Mesenchymal stem cell (in vitro differentiated cells and primary cell): ENCODE measurements at regions not wholly inside any gene's neighbourhood (a gene's known extent, or its start where the extent isn't known, plus 50 kb on each side); places are given as distances from the start of the nearest gene placed in this dataset.

Experiments
- DNase-seq: peaks from one replicate; pipeline ENCODE4 v3.0.0-alpha.2; 2013
- H2AFZ ChIP-seq: one replicate; pipeline ENCODE4 v1.6.1; 2013; ENCODE audit warnings: low read depth, mild to moderate bottlenecking, control low read depth, inconsistent platforms, low read length, moderate library complexity
- H2AK5ac ChIP-seq: 2 replicates; pipeline ENCODE4 v1.6.1; 2013; ENCODE audit warnings: low read length, moderate library complexity, mild to moderate bottlenecking, inconsistent platforms; ENCODE audit not compliant: severe bottlenecking
- H2BK120ac ChIP-seq: one replicate; pipeline ENCODE4 v1.6.1; 2013; ENCODE audit warnings: low read depth, mild to moderate bottlenecking, inconsistent platforms, low read length, moderate library complexity
- H2BK12ac ChIP-seq, 2 experiments: one replicate each; pipeline ENCODE4 v1.6.1; 2013; ENCODE audit warnings: inconsistent platforms in 2 of 2, low read length in 2 of 2, mild to moderate bottlenecking in 2 of 2, moderate library complexity in 2 of 2, control low read depth in 1 of 2
- H2BK15ac ChIP-seq: one replicate; pipeline ENCODE4 v1.6.1; 2013; ENCODE audit warnings: mild to moderate bottlenecking, low read depth, inconsistent platforms; ENCODE audit not compliant: poor library complexity, severe bottlenecking
- H2BK5ac ChIP-seq: 2 replicates; pipeline ENCODE4 v1.6.1; 2013; ENCODE audit warnings: low read depth, mild to moderate bottlenecking, low read length, control low read depth, inconsistent platforms; ENCODE audit not compliant: poor library complexity, severe bottlenecking
- H3K14ac ChIP-seq, 2 experiments: one replicate each; pipeline ENCODE4 v1.6.1; 2013; ENCODE audit warnings: inconsistent platforms in 2 of 2, low read length in 2 of 2, control low read depth in 1 of 2, mild to moderate bottlenecking in 1 of 2, moderate library complexity in 1 of 2
- H3K18ac ChIP-seq, 2 experiments: one replicate each; pipeline ENCODE4 v1.6.1; 2013; ENCODE audit warnings: inconsistent platforms in 2 of 2, low read length in 2 of 2, control low read depth in 1 of 2, low read depth in 1 of 2, mild to moderate bottlenecking in 1 of 2
- H3K23ac ChIP-seq, 2 experiments: one replicate each; pipeline ENCODE4 v1.6.1; 2013; ENCODE audit warnings: inconsistent platforms in 2 of 2, low read length in 2 of 2, mild to moderate bottlenecking in 2 of 2, moderate library complexity in 2 of 2, control low read depth in 1 of 2
- H3K27ac ChIP-seq: 2 replicates; pipeline ENCODE4 v1.5.1; 2013; ENCODE audit warnings: mild to moderate bottlenecking, moderate library complexity, low read length, control low read depth, inconsistent platforms; ENCODE audit not compliant: poor library complexity, severe bottlenecking
- H3K27me3 ChIP-seq, 2 experiments: 2 replicates each; pipeline versions ENCODE4 v1.6.1 to v1.7.0; 2013; ENCODE audit warnings: low read length in 2 of 2, mild to moderate bottlenecking in 2 of 2, moderate library complexity in 2 of 2, control low read depth in 1 of 2, inconsistent platforms in 1 of 2; ENCODE audit not compliant: control insufficient read depth in 1 of 2, insufficient read depth in 1 of 2
- H3K36me3 ChIP-seq, 2 experiments: 2 replicates each; pipeline versions ENCODE4 v1.6.1 to v1.7.0; 2013; ENCODE audit warnings: low read length in 2 of 2, control low read depth in 1 of 2, inconsistent platforms in 1 of 2, low read depth in 1 of 2, mild to moderate bottlenecking in 1 of 2; ENCODE audit not compliant: insufficient read depth in 2 of 2, control insufficient read depth in 1 of 2
- H3K4ac ChIP-seq, 2 experiments: one replicate each; pipeline ENCODE4 v1.6.1; 2013; ENCODE audit warnings: inconsistent platforms in 2 of 2, low read length in 2 of 2, mild to moderate bottlenecking in 2 of 2, moderate library complexity in 2 of 2, control low read depth in 1 of 2, low read depth in 1 of 2
- H3K4me1 ChIP-seq: 2 replicates; pipeline ENCODE4 v1.6.1; 2013; ENCODE audit warnings: low read depth, low read length, control low read depth; ENCODE audit not compliant: control insufficient read depth, insufficient read depth
- H3K4me2 ChIP-seq: 2 replicates; pipeline ENCODE4 v1.6.1; 2013; ENCODE audit warnings: low read length, mild to moderate bottlenecking, inconsistent platforms; ENCODE audit not compliant: poor library complexity, severe bottlenecking
- H3K4me3 ChIP-seq, 2 experiments: 2 replicates each; pipeline versions ENCODE4 v1.5.1 to v1.7.0; 2013; ENCODE audit warnings: low read length in 2 of 2, mild to moderate bottlenecking in 2 of 2, control low read depth in 1 of 2, low read depth in 1 of 2; ENCODE audit not compliant: insufficient read depth in 1 of 2
- H3K79me1 ChIP-seq: replicated peaks from 2 replicates; pipeline ENCODE4 v1.6.1; 2013; ENCODE audit warnings: mild to moderate bottlenecking, control low read depth, low read length, inconsistent platforms; ENCODE audit not compliant: poor library complexity, severe bottlenecking
- H3K9ac ChIP-seq: 2 replicates; pipeline ENCODE4 v1.7.0; 2013; ENCODE audit warnings: mild to moderate bottlenecking, low read length, moderate library complexity
- H3K9me3 ChIP-seq: 2 replicates; pipeline ENCODE4 v1.7.0; 2013; ENCODE audit warnings: mild to moderate bottlenecking, low read length; ENCODE audit not compliant: control insufficient read depth
- H4K8ac ChIP-seq: one replicate; pipeline ENCODE4 v1.6.1; 2013; ENCODE audit warnings: inconsistent platforms, mild to moderate bottlenecking, low read length, moderate library complexity
- H4K91ac ChIP-seq: one replicate; pipeline ENCODE4 v1.6.1; 2013; ENCODE audit warnings: mild to moderate bottlenecking, low read length, inconsistent platforms
- WGBS: methylation state at CpG from one replicate; pipeline ENCODE4 v1.1.7; 2013; ENCODE audit warnings: mixed read lengths; 5-methylcytosine and 5-hydroxymethylcytosine counted together

DNA sequence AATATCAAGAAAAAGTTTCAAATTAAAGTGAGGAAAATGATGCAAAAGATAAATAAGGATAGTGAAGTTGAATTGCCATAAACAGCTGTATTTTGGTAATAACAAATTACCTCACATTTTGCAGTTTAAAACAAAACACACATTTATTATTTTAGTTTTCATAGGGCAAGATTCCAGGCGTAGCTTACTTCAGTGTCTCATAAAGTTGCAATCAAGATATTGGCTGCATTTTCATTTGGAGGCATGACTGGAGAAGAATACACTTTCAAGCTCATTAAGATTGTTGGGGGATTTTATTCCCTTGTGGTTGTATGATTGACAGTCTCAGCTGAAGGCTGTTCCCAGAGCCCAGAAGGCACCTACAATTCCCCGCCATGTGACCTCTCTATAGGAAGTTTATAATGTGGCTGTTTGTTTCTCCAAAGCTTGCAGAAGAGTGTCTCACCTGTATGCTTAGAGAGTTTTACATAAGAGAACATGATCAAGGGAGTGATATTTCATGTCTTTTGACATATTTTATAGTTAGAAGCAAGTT is 151.4 kb downstream of the OTOL1 start:
- Histone ChIP-seq H2AK5ac (no peak overlapping the region), H3K18ac (no peak overlapping the region), H3K4me2 (no peak overlapping the region), H3K27me3 (no peaks in the 10 kb centered on the region), H3K36me3 (no peaks in the 10 kb centered on the region), H3K79me1 (no peaks in the 10 kb centered on the region), H3K9me3 (no peaks in the 10 kb centered on the region), H4K8ac (no peak overlapping the region), H2AFZ (no peak overlapping the region), H3K9ac (no peak overlapping the region), H2BK15ac (no peak overlapping the region), H3K4me3 (no peak overlapping the region), H2BK120ac (no peak overlapping the region), H3K4me1 (peaks cover 1% of the 10 kb centered on the region), H3K4ac (no peak overlapping the region), H3K27ac (no peak overlapping the region), H3K23ac (no peak overlapping the region), H4K91ac (no peak overlapping the region), H2BK5ac (no peak overlapping the region), H2BK12ac (no peak overlapping the region), H3K14ac (no peak overlapping the region)
- 98% methylated on average over 2 of the region's 2 CpGs for WGBS
- no peak for DNase-seq

DNA sequence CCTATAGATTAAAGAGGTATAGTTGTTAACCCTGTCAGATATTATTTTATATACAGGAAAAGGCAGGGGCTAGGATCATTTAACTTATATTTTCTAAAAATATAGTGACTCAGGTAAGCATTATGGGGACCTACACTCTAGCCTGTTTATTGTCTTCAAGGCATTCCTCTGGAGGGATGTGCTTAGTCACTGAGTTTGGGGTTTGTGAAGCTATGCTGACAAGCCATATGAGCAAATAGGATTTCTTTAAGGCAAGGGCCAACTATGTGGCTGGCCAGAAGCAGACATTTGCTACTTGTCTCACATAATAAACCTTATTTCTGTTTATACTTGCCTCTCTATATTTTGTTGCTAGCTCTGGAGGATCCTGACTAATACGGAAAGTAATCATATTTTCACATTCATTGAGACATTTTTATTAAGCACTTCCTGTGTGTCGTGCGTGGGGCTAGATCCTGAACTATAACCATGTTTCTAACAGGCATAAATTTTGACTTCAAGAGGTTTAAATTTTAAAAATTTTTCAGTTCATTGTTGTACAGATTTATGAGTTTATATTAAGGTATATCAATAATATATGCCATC is 153.4 kb downstream of the OTOL1 start:
- H2BK120ac ChIP-seq = no peak overlapping the region
- no peaks in the 10 kb centered on the region for H3K9me3 ChIP-seq
- H3K79me1 ChIP-seq = no peaks in the 10 kb centered on the region
- H2BK15ac ChIP-seq = no peak overlapping the region
- H3K18ac ChIP-seq = no peak overlapping the region
- H3K4me3 ChIP-seq = no peak overlapping the region
- H2AFZ ChIP-seq = no peak overlapping the region
- no peak overlapping the region for H3K4me2 ChIP-seq
- H3K9ac ChIP-seq = no peak overlapping the region
- H3K4me1 ChIP-seq = peaks cover 1% of the 10 kb centered on the region
- H4K8ac ChIP-seq = no peak overlapping the region
- WGBS = no CpG with 5 or more reads among the region's 3 CpGs
- H2AK5ac ChIP-seq = no peak overlapping the region
- no peak overlapping the region for H3K27ac ChIP-seq
- no peak overlapping the region for H3K23ac ChIP-seq
- no peak overlapping the region for H4K91ac ChIP-seq
- no peak overlapping the region for H3K4ac ChIP-seq
- no peak overlapping the region for H2BK5ac ChIP-seq
- no peak overlapping the region for H2BK12ac ChIP-seq
- DNase-seq = peak; percentile 4
- H3K36me3 ChIP-seq = no peaks in the 10 kb centered on the region
- no peak overlapping the region for H3K14ac ChIP-seq
- H3K27me3 ChIP-seq = no peaks in the 10 kb centered on the region

DNA sequence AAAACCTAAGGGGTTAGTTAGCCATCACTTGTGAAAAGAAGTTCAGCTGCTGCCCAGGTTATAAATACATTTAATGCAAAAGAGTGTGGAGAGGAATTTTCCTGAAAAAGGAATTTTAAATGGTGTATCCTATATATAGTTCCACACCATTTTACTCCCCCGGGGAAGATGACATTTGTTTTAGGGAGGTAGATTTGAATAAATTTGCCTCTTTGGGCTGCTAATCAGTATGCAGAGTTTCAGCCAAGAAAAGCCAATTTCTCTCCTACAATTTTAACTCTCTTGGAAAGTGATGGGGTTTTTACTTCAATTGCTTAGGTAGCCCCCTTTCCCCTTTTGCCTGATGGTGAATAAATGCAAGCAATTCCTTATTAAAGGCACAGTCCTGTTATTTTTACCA is 161.2 kb downstream of the OTOL1 start:
- no peak overlapping the region for H3K9ac ChIP-seq
- no peak overlapping the region for H4K91ac ChIP-seq
- H3K36me3 ChIP-seq = no peaks in the 10 kb centered on the region
- H3K79me1 ChIP-seq = no peaks in the 10 kb centered on the region
- H3K27me3 ChIP-seq = no peaks in the 10 kb centered on the region
- no peak overlapping the region for H2AFZ ChIP-seq
- no peak overlapping the region for H3K14ac ChIP-seq
- DNase-seq = no peak
- no peak overlapping the region for H2BK5ac ChIP-seq
- no peak overlapping the region for H2BK120ac ChIP-seq
- H2AK5ac ChIP-seq = no peak overlapping the region
- H3K4ac ChIP-seq = no peak overlapping the region
- no CpG with 5 or more reads among the region's 1 CpG for WGBS
- no peak overlapping the region for H2BK15ac ChIP-seq
- H3K27ac ChIP-seq = no peak overlapping the region
- no peaks in the 10 kb centered on the region for H3K4me1 ChIP-seq
- H3K4me2 ChIP-seq = peak overlapping the region; percentile 11
- no peaks in the 10 kb centered on the region for H3K9me3 ChIP-seq
- H2BK12ac ChIP-seq = no peak overlapping the region
- no peak overlapping the region for H3K23ac ChIP-seq
- no peak overlapping the region for H4K8ac ChIP-seq
- H3K18ac ChIP-seq = no peak overlapping the region
- H3K4me3 ChIP-seq = no peak overlapping the region

DNA sequence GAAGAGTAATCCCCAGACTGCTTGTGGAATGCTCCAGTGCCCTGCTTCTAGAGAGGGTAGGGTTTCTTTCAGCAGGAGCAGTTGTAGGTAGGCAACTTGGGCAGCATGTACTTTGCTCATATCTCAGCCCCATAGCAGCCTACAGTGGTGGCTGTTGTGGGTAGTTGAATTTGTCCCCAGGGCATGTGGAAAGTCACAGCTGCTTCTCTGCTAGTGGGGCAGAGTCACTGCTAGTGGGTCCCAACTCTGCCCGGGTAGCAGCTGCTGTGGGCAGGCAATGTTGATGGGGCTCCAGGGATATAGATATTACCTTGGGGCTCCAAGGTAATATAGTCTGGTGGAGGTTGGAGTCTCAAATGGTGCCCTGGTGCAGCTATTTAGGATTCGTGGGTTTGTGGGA is 174.5 kb downstream of the OTOL1 start:
- no peaks in the 10 kb centered on the region for H3K4me1 ChIP-seq
- no peak overlapping the region for H3K9ac ChIP-seq
- WGBS = 72% methylated on average over 2 of the region's 2 CpGs
- no peak overlapping the region for H2BK15ac ChIP-seq
- no peak overlapping the region for H3K4me2 ChIP-seq
- no peak overlapping the region for H3K23ac ChIP-seq
- H3K27me3 ChIP-seq = no peaks in the 10 kb centered on the region
- no peak for DNase-seq
- H3K36me3 ChIP-seq = no peaks in the 10 kb centered on the region
- H4K8ac ChIP-seq = no peak overlapping the region
- no peak overlapping the region for H3K18ac ChIP-seq
- no peak overlapping the region for H2BK120ac ChIP-seq
- H2BK5ac ChIP-seq = no peak overlapping the region
- no peak overlapping the region for H3K4ac ChIP-seq
- no peak overlapping the region for H2BK12ac ChIP-seq
- H3K27ac ChIP-seq = no peak overlapping the region
- no peak overlapping the region for H2AFZ ChIP-seq
- no peaks in the 10 kb centered on the region for H3K79me1 ChIP-seq
- H3K14ac ChIP-seq = no peak overlapping the region
- no peak overlapping the region for H4K91ac ChIP-seq
- H2AK5ac ChIP-seq = no peak overlapping the region
- peaks cover 13% of the 10 kb centered on the region for H3K9me3 ChIP-seq
- H3K4me3 ChIP-seq = no peak overlapping the region
